ENCODE measurements at regions not wholly inside any gene's neighbourhood (a gene's known extent, or its start where the extent isn't known, plus 50 kb on each side); places are given as distances from the start of the nearest gene placed in this dataset.

DNA sequence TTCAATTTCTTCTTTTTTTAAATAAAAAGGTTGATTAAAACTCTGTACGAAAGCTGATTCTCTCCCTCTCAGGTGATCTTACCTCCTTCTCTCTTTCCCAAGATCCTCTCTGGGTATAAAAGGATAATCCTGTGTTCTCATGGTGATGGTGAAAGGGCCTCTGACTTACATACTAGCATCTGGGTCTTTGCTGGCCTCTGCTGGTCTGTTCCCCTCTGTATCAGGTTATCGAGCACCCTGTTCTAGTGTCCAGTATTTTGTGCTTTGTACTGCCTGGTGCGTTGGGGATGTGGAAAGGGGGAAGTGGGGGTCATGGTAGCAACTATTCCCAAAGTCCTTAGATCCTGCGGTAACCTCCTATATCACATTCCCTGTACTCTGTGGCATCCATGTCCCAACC, 328.9 kb downstream of the NR2F1-AS1 start:
- no peak overlapping the region for H3K4me3 ChIP-seq (ENCODE audit: low read length, poor library complexity, severe bottlenecking)
- no peaks in the 10 kb centered on the region for H4K20me1 ChIP-seq (ENCODE audit: insufficient read depth, low read length, poor library complexity, severe bottlenecking)
- no peaks in the 10 kb centered on the region for H3K4me1 ChIP-seq (ENCODE audit: insufficient read depth, low read length, poor library complexity, severe bottlenecking)
- H3K36me3 ChIP-seq (ENCODE audit: insufficient read depth, low read length): no peaks in the 10 kb centered on the region
- TF ChIP-seq, protein P1, sequence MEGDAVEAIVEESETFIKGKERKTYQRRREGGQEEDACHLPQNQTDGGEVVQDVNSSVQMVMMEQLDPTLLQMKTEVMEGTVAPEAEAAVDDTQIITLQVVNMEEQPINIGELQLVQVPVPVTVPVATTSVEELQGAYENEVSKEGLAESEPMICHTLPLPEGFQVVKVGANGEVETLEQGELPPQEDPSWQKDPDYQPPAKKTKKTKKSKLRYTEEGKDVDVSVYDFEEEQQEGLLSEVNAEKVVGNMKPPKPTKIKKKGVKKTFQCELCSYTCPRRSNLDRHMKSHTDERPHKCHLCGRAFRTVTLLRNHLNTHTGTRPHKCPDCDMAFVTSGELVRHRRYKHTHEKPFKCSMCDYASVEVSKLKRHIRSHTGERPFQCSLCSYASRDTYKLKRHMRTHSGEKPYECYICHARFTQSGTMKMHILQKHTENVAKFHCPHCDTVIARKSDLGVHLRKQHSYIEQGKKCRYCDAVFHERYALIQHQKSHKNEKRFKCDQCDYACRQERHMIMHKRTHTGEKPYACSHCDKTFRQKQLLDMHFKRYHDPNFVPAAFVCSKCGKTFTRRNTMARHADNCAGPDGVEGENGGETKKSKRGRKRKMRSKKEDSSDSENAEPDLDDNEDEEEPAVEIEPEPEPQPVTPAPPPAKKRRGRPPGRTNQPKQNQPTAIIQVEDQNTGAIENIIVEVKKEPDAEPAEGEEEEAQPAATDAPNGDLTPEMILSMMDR (conservative IDR thresholded peaks at IDR 0.05; ENCODE audit: low read length): no peak
- no peak for TF ChIP-seq EZH2phosphoT487 (IDR thresholded peaks at IDR 0.05; ENCODE audit: borderline replicate concordance)
- no peaks in the 10 kb centered on the region for H3K9me3 ChIP-seq (ENCODE audit: insufficient read depth, low read depth, low read length)
- H2AFZ ChIP-seq (ENCODE audit: low read length): no peak overlapping the region
- H3K4me2 ChIP-seq (ENCODE audit: low read depth, low read length, poor library complexity, severe bottlenecking): no peak overlapping the region
- H3K9me2 ChIP-seq (replicated peaks; ENCODE audit: low read depth, low read length): no peaks in the 10 kb centered on the region
- no peaks in the 10 kb centered on the region for H3K79me2 ChIP-seq (ENCODE audit: insufficient read depth, low read length)
- no peaks in the 10 kb centered on the region for H3K27me3 ChIP-seq (ENCODE audit: insufficient read depth, low read length, poor library complexity, severe bottlenecking)
- no peak overlapping the region for H3K9ac ChIP-seq (ENCODE audit: low read depth, low read length, poor library complexity, severe bottlenecking)
- H3F3A ChIP-seq (ENCODE audit: low read depth): no peaks in the 10 kb centered on the region

DNA sequence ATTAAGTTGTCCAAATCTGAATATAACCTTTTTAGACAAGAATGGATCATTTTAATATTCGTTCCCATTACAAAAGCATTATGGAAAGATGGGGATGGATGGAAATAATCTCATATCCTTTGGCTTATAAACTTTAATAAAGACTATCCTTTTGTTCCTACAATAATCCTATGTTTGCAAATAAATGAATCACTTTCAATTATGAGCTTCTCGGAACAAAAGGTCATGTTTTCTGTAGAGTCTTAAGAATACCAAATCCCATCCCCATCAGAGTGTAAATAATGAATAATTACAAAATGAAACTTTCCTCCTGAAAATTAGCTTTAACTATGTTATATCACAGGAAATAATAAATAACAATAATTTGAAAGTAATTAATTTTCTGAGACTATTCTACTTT, 329.7 kb downstream of the NR2F1-AS1 start:
- Histone ChIP-seq H3K9me2 (replicated peaks; ENCODE audit: low read depth, low read length) (no peaks in the 10 kb centered on the region), H3K9ac (ENCODE audit: low read depth, low read length, poor library complexity, severe bottlenecking) (no peak overlapping the region), H3K36me3 (ENCODE audit: insufficient read depth, low read length) (no peaks in the 10 kb centered on the region), H3K27me3 (ENCODE audit: insufficient read depth, low read length, poor library complexity, severe bottlenecking) (no peaks in the 10 kb centered on the region), H3K4me3 (ENCODE audit: low read length, poor library complexity, severe bottlenecking) (no peak overlapping the region), H3K4me2 (ENCODE audit: low read depth, low read length, poor library complexity, severe bottlenecking) (no peak overlapping the region), H4K20me1 (ENCODE audit: insufficient read depth, low read length, poor library complexity, severe bottlenecking) (no peaks in the 10 kb centered on the region), H3K79me2 (ENCODE audit: insufficient read depth, low read length) (no peaks in the 10 kb centered on the region), H3K9me3 (ENCODE audit: insufficient read depth, low read depth, low read length) (no peaks in the 10 kb centered on the region), H3F3A (ENCODE audit: low read depth) (no peaks in the 10 kb centered on the region), H2AFZ (ENCODE audit: low read length) (no peak overlapping the region), H3K4me1 (ENCODE audit: insufficient read depth, low read length, poor library complexity, severe bottlenecking) (no peaks in the 10 kb centered on the region)
- no peak for TF ChIP-seq EZH2phosphoT487 (IDR thresholded peaks at IDR 0.05; ENCODE audit: borderline replicate concordance)
- TF ChIP-seq, protein P1 (conservative IDR thresholded peaks at IDR 0.05; ENCODE audit: low read length): no peak

DNA sequence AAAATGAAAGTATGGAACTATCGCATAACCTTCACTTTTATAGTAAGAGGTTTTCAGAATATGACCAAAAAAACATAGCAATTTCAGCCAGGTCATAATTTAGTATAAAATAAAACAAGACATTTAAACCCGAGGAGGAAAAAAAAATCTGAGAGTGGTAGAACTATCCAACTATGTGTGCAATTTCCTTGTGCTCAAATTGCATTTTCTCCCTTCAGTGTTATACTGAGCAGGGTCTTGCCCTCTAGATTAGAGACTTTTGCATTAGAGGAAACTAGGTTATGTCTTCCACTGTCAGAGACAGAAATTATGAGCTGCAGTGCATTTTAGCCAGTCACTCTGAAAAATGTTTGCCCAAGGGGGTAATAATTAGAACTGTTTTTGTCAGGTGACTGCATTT, 330.6 kb downstream of the NR2F1-AS1 start:
- Histone ChIP-seq H3F3A (ENCODE audit: low read depth) (no peaks in the 10 kb centered on the region), H2AFZ (ENCODE audit: low read length) (no peak overlapping the region), H3K4me2 (ENCODE audit: low read depth, low read length, poor library complexity, severe bottlenecking) (no peak overlapping the region), H4K20me1 (ENCODE audit: insufficient read depth, low read length, poor library complexity, severe bottlenecking) (no peaks in the 10 kb centered on the region), H3K9ac (ENCODE audit: low read depth, low read length, poor library complexity, severe bottlenecking) (no peak overlapping the region), H3K79me2 (ENCODE audit: insufficient read depth, low read length) (no peaks in the 10 kb centered on the region), H3K4me1 (ENCODE audit: insufficient read depth, low read length, poor library complexity, severe bottlenecking) (no peaks in the 10 kb centered on the region), H3K9me2 (replicated peaks; ENCODE audit: low read depth, low read length) (no peaks in the 10 kb centered on the region), H3K36me3 (ENCODE audit: insufficient read depth, low read length) (no peaks in the 10 kb centered on the region), H3K9me3 (ENCODE audit: insufficient read depth, low read depth, low read length) (no peaks in the 10 kb centered on the region), H3K27me3 (ENCODE audit: insufficient read depth, low read length, poor library complexity, severe bottlenecking) (no peaks in the 10 kb centered on the region), H3K4me3 (ENCODE audit: low read length, poor library complexity, severe bottlenecking) (no peak overlapping the region)
- TF ChIP-seq, protein P1 (conservative IDR thresholded peaks at IDR 0.05; ENCODE audit: low read length): no peak
- TF ChIP-seq EZH2phosphoT487 (IDR thresholded peaks at IDR 0.05; ENCODE audit: borderline replicate concordance): no peak

Data from Loucy (cell line).